Temporal lobe (tissue), 1 donor: ENCODE measurements at regions not wholly inside any gene's neighbourhood (a gene's known extent, or its start where the extent isn't known, plus 50 kb on each side); places are given as distances from the start of the nearest gene placed in this dataset. TPM values are rescaled to one million over a fixed set of nuclear protein-coding genes. Genes with fewer than 3 reads are reported as not detected.

ENCODE experiments used
- small RNA-seq: library from RNA; depleted of rRNA; stranded (forward); fragments of <200 nt; gene quantifications from one replicate; pipeline ENCODE3, GENCODE V24; 2014; ENCODE audit warnings: low replicate concordance

Small RNAs in the stretch of these regions (small RNA-seq; reads per million reads assigned to genes)
- gene RNU6-1265P, result not detected
